ENCODE measurements at regions not wholly inside any gene's neighbourhood (a gene's known extent, or its start where the extent isn't known, plus 50 kb on each side); places are given as distances from the start of the nearest gene placed in this dataset.

- DNase-seq (ENCODE audit: low read depth in 2 of 3, low spot score in 1 of 3): no peak
Observed at GRCh38 chr10:4130685-4131084, 345.7 kb upstream of the KLF6 start.

GRCh38 chr10:4129866-4130477 is 345.0 kb upstream of the KLF6 start:
- no peak for DNase-seq (ENCODE audit: low read depth in 2 of 3, low spot score in 1 of 3)

- DNase-seq (ENCODE audit: low read depth in 2 of 3, low spot score in 1 of 3): no peak
Observed at GRCh38 chr10:4127518-4128315, 342.7 kb upstream of the KLF6 start.

- no peak for DNase-seq (ENCODE audit: low read depth in 2 of 3, low spot score in 1 of 3)
Observed at GRCh38 chr10:4125776-4126175, 340.8 kb upstream of the KLF6 start.

GRCh38 chr10:4121502-4122380 is 336.7 kb upstream of the KLF6 start:
- DNase-seq (ENCODE audit: low read depth in 2 of 3, low spot score in 1 of 3): no peak

- no peak for DNase-seq (ENCODE audit: low read depth in 2 of 3, low spot score in 1 of 3)
Observed at GRCh38 chr10:4120096-4120853, 335.3 kb upstream of the KLF6 start.

- DNase-seq (ENCODE audit: low read depth in 2 of 3, low spot score in 1 of 3): no peak
Observed at GRCh38 chr10:4119107-4119506, 334.1 kb upstream of the KLF6 start.

GRCh38 chr10:4117604-4118003 is 332.6 kb upstream of the KLF6 start:
- no peak for DNase-seq (ENCODE audit: low read depth in 2 of 3, low spot score in 1 of 3)

- no peak for DNase-seq (ENCODE audit: low read depth in 2 of 3, low spot score in 1 of 3)
Observed at GRCh38 chr10:4111643-4112042, 326.6 kb upstream of the KLF6 start.

GRCh38 chr10:4109469-4109868 is 324.5 kb upstream of the KLF6 start:
- no peak for DNase-seq (ENCODE audit: low read depth in 2 of 3, low spot score in 1 of 3)

- DNase-seq (ENCODE audit: low read depth in 2 of 3, low spot score in 1 of 3): no peak
Observed at GRCh38 chr10:4108693-4109092, 323.7 kb upstream of the KLF6 start.

GRCh38 chr10:4107285-4107851 is 322.4 kb upstream of the KLF6 start:
- no peak for DNase-seq (ENCODE audit: low read depth in 2 of 3, low spot score in 1 of 3)

GRCh38 chr10:4103603-4104002 is 318.6 kb upstream of the KLF6 start:
- DNase-seq (ENCODE audit: low read depth in 2 of 3, low spot score in 1 of 3): no peak

- no peak for DNase-seq (ENCODE audit: low read depth in 2 of 3, low spot score in 1 of 3)
Observed at GRCh38 chr10:4102802-4103344, 317.9 kb upstream of the KLF6 start.

- no peak for DNase-seq (ENCODE audit: low read depth in 2 of 3, low spot score in 1 of 3)
Observed at GRCh38 chr10:4101918-4102654, 317.1 kb upstream of the KLF6 start.

- DNase-seq (ENCODE audit: low read depth in 2 of 3, low spot score in 1 of 3): no peak
Observed at GRCh38 chr10:4100380-4100779, 315.4 kb upstream of the KLF6 start.

- no peak for DNase-seq (ENCODE audit: low read depth in 2 of 3, low spot score in 1 of 3)
Observed at GRCh38 chr10:4099202-4099601, 314.2 kb upstream of the KLF6 start.

- no peak for DNase-seq (ENCODE audit: low read depth in 2 of 3, low spot score in 1 of 3)
Observed at GRCh38 chr10:4095166-4095917, 310.3 kb upstream of the KLF6 start.

- DNase-seq (ENCODE audit: low read depth in 2 of 3, low spot score in 1 of 3): no peak
Observed at GRCh38 chr10:4094751-4095150, 309.7 kb upstream of the KLF6 start.
